NCI-H345 treated with DMSO at 0.1 percent for 48 hours (cell line): ENCODE measurements at regions not wholly inside any gene's neighbourhood (a gene's known extent, or its start where the extent isn't known, plus 50 kb on each side); places are given as distances from the start of the nearest gene placed in this dataset.
"Not testable (repeated sequence)": the region's sequence is repeated elsewhere in the genome, so short reads cannot be mapped to it uniquely, and the experiment has no call there.

Experiments
- DNase-seq: peaks from one replicate; lab custom pipeline; 2025; ENCODE audit not compliant: unreplicated experiment; lab: John Stamatoyannopoulos, UW

GRCh38 chr6:67608099-67608749, 1026.9 kb upstream of the ADGRB3 start:
- no peak for DNase-seq

- no peak for DNase-seq
Measured at GRCh38 chr6:67606906-67607828, 1027.9 kb upstream of the ADGRB3 start.

DNA sequence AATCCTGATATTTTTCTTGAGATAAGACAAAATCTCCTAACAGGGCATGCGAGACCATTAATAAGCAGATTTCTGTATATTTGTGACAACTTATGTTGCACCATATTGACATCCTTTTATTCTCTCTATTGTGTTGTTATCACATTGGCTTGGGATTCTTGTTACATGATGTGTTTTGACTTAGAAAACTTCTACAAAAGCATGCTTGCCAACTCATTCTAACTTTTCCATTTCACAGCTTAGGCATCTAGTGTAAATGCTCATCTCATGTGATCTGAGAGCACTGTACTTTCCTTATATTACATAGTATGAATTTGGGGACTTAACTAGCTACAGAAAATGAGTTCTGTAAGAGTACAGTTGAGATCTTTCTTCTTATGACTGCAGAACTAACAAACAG, 1040.7 kb upstream of the ADGRB3 start:
- DNase-seq = no peak

- DNase-seq = no peak
Measured at GRCh38 chr6:67593247-67593646, 1041.8 kb upstream of the ADGRB3 start.

DNA sequence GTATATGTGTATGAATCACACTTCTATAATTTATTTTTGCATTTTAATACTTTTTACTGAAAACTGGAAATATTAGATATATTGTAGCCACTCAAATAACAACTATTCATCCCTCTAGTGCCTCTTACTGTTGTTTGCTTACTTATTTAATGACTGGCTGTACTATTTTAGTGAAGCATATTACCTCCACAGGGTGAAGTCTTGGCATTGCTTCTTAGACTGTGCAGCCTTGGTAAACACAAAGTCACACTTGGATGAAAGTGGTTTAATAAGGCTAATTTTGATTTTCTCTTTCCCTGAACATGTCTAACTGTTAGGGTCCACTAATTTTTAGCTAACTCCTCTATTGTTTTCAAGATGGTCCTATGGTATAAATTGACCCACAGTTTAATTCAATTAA, 1043.2 kb upstream of the ADGRB3 start:
- no peak for DNase-seq

DNA sequence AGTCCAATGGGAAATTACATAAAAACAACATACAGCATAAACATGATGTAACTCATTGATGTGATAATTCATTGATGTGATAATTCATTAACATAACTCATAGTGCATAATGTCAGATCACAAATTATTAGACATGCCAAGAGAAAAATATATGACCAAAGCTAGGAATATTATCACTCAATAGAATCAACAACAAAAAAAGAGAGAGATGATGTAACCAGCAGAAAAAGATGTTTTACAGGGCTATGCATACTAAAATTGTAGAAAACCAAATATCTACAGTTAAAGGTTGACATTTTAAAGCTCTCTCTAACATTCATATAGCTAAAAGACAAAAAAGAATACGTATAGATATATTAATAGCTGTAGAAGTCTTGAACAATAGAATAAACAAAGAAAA, 1067.2 kb upstream of the ADGRB3 start:
- DNase-seq = no peak

DNA sequence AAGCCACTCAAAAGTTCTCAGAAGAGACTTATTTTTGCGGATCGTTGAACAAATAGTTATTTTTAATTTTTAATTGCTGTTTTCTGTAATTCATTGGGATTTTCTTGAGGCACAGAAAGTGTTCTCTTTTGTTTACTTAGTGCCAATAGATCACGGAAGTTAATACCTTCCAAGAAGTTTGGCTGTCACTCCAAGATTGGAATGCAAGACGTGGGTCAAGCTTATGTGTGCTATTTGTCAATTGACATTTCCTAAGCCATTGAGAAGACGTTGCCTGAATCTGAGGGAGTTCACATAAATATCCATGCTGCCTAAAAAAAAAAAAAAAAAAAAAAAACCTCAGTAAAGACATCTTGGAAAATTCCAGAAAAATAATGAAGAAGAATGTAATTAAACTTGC, 1071.4 kb upstream of the ADGRB3 start:
- DNase-seq = no peak

DNA sequence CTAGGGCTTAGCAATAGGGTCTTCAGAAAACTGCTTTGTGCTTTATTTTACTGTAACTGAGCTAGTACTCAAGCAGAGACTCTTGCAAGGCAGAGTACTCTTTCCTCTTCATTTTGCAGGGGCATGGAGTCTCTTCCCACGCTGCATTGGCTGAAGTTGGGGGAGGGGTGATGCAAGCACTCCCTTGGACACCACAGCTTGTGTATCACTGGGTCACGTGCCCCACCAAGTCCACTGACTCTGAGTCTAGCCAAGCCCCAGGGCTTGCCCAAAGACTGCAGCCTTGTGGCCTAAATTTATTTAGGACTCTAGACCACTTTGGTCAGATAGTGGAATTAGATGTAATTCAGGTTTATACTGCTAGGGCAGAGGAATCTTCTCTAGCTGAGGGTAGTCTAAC, 1075.0 kb upstream of the ADGRB3 start:
- DNase-seq = no peak

- no peak for DNase-seq
Measured at GRCh38 chr6:67558985-67559384, 1076.1 kb upstream of the ADGRB3 start.

DNA sequence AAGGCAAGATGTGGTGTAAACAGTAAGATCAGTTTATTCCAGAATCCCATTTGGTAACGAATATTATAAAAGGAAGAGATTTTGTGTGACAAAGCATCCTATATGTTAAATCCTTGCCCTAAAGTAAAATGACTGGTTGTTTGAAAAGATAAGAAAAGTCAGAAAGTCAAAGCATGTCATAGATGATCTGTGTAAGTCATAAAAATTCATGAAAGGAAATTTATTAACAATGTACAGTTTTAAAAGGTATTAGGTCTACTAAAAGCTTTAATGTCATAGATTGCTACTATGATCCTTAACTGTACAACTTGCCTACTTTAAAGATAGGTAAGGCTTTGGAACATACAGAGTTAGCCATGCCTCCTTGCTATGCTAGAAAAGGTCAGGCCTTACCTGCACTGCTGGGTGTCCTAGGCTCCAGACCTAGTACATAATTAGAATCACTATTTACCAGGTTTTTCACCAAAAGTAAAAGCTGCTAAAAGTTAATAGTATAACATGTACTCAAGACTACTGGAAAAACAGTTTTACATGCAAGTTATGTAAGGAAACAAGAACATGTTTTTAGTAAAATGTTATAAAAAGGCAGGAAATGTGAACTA, 1090.1 kb upstream of the ADGRB3 start:
- DNase-seq = no peak

- DNase-seq = no peak
Measured at GRCh38 chr6:67541586-67541985, 1093.5 kb upstream of the ADGRB3 start.

- no peak for DNase-seq
Measured at GRCh38 chr6:67538032-67538431, 1097.0 kb upstream of the ADGRB3 start.

DNA sequence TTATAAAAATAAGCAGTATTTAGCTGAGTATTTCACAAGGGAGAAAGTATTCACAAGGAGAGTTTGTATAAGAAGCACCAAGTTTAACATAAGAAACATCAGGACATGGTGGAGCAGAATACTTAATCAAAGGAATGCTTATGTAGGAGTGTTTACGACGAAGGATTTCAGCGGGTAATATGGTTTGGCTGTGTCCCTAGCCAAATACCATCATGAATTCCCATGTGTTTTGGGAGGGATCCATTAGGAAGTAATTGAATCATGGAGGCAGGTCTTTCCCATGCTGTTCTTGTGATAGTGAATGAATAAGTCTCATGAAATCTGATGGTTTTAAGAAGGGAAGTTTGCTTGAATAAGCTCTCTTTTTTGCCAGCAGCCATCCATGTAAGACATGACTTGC, 1099.1 kb upstream of the ADGRB3 start:
- no peak for DNase-seq

- no peak for DNase-seq
Measured at GRCh38 chr6:67506352-67506751, 1128.7 kb upstream of the ADGRB3 start.

GRCh38 chr6:67501755-67502154, 1133.3 kb upstream of the ADGRB3 start:
- no peak for DNase-seq

GRCh38 chr6:67497749-67498148, 1137.3 kb upstream of the ADGRB3 start:
- DNase-seq = no peak

- no peak for DNase-seq
Measured at GRCh38 chr6:67496191-67496590, 1138.9 kb upstream of the ADGRB3 start.

GRCh38 chr6:67493682-67494081, 1141.4 kb upstream of the ADGRB3 start:
- no peak for DNase-seq

GRCh38 chr6:67475700-67476099, 1159.4 kb upstream of the ADGRB3 start:
- no peak for DNase-seq

- DNase-seq = no peak
Measured at GRCh38 chr6:67467341-67467740, 1167.7 kb upstream of the ADGRB3 start.

DNA sequence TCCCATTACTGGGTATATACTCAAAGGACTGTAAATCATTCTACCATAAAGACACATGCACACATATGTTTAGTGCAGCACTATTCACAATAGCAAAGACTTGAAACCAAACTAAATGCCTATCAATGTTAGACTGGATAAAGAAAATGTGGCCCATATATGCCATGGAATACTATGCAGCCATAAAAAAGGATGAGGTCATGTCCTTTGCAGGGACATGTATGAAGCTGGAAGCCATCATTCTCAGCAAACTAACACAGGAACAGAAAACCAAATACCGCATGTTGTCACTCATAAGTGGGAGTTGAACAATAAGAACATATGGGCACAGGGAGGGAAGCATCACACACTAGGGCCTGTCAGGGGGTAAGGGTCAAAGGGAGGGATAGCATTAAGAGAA, 1172.4 kb upstream of the ADGRB3 start:
- not testable (repeated sequence) for DNase-seq

DNA sequence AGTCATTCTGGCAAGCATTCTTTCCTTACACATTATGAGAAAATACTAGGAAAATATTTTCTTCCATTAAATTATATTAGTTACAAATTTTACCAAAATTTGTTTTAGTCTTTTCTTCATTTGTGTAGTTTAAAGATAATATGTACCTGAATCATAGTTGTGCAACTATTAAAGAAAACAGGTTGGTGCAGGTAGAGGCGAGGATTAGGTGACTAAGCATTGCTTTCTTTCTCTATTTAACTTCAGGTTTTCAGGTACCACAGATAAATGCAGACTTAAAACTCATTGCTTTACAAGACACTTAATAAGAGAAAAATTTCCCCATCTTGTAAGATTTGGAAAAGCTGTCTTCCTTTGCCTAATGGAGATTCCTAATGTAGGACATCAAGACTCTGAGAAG, 1175.5 kb upstream of the ADGRB3 start:
- no peak for DNase-seq
